Stimulated activated naive CD4-positive, alpha-beta T cell (primary cell): ENCODE measurements at regions not wholly inside any gene's neighbourhood (a gene's known extent, or its start where the extent isn't known, plus 50 kb on each side); places are given as distances from the start of the nearest gene placed in this dataset.

Experiments
- DNase-seq, 6 experiments: peaks; one replicate each; lab custom pipeline; 2025; lab: John Stamatoyannopoulos, UW

DNA sequence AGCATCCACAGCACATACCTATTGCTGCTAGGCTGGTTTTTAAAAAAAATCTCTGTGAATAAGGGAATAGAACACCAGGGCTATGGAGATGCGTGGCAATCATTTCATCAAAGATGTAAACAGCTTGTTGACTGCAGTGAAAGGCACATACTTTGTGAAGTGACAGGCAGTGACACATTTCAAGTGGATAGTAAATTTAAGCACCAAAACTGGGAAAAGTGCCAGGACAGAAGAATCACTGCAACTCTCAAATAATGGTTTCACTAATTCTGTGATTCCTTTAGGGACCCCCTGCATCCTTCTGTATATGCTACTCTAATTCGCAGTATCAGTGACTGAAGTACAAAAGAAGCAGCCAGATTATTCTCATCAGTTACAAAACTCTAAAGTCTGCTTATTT, 145.2 kb upstream of the KLF14 start:
- DNase-seq: no peak

DNA sequence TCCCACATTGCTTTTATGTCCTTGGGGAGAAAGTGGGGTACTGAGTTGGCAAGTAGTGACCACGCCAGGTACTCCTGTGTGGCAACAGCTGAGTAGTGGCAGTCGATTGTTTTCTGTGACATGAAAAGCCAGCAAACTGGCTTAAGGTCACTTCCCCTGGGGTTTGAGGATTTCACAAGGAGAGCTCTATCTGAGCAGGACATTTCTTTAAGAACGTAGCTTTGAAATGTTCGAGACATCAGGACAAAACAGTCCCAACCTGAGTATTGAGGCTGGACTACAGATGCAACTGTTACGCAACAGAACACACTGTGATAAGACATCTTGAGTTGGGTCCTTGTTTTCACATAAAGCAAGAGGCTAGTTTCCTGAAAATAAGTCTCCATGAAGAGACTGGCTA, 146.7 kb upstream of the KLF14 start:
- no peak for DNase-seq

DNA sequence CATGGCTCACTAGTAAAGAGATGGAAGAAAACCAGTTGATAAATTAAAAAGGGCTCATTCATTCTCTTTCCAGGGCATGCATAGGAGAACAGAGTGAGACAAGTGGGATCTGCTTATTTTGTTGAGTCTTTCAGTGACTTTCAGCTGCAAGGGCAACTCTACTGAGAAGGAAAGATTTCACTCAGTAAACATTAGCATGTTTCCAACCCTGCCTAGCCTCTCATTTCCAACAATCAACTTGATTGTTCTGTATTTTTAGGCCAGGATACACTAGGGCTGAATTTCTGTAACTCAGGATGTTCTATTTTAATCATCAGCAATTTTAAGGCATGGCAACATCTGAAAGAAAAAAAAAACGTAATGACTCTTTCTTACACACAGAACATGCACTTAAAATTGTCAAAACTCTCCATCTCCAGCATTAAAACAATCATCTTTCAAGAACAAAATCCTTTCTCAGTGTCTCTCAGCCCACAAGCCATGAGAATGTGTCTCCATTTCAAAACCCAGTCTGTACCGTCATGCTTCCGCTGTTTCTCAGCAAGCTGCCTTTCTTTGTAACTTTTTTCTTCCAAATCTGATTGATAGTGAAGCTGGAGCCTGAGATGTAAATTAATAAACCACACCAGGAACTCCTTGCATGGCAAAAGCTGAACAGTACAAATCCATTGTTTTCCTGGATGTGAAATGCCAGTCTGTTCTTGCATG, 147.2 kb upstream of the KLF14 start:
- no peak for DNase-seq

DNA sequence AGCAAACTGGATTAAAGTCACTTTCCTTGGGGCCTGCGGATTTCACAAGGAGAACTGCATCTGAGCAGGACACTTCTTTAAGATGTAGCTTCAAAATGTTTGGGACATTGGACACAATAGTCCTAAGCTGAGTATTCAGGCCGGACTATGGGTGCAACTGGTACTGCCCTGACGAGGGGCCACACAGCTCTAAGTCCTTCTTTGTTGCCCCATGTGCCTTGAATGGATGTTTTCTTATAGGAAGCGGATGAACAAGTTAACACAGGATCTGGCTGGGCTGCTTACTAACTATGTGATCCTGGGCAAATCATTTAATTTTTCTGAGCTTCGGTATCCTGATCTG, 147.8 kb upstream of the KLF14 start:
- DNase-seq: no peak

DNA sequence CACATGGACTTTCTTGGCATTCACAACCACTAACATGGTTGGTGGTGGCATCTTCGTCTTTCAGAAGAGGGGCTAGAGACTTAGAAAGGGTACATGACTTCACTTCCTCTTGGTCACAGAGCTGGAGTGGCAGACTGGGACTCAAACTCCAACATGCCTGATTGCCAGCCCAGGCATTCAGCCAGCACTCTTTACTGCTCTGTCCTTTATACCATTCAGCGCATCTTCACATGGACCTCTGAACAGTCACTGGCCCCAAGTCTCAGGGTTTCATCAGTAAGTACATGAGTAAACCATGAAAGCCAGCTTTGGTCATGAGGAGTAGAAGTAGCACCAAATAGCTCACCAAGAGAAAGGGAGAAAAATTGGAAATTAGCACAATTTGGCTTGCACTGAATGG, 148.4 kb upstream of the KLF14 start:
- no peak for DNase-seq

DNA sequence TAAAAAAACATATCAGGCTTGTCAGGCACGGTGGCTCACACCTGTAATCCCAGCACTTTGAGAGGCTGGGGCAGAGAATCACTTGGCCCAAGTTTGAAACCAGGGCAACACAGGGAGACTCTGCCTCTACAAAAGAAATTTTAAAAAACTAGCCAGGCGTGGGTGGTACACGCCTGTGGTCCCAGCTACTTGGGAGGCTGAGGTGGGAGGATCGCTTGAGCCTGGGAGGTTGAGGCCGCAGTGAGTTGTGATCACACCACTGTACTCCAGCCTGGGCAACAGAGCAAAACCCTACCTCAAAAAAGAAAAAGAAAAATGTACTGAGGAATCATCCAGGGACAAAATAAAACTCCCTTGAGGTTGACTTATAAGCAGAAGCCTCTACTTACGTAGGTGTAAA, 149.9 kb upstream of the KLF14 start:
- DNase-seq: no peak

DNA sequence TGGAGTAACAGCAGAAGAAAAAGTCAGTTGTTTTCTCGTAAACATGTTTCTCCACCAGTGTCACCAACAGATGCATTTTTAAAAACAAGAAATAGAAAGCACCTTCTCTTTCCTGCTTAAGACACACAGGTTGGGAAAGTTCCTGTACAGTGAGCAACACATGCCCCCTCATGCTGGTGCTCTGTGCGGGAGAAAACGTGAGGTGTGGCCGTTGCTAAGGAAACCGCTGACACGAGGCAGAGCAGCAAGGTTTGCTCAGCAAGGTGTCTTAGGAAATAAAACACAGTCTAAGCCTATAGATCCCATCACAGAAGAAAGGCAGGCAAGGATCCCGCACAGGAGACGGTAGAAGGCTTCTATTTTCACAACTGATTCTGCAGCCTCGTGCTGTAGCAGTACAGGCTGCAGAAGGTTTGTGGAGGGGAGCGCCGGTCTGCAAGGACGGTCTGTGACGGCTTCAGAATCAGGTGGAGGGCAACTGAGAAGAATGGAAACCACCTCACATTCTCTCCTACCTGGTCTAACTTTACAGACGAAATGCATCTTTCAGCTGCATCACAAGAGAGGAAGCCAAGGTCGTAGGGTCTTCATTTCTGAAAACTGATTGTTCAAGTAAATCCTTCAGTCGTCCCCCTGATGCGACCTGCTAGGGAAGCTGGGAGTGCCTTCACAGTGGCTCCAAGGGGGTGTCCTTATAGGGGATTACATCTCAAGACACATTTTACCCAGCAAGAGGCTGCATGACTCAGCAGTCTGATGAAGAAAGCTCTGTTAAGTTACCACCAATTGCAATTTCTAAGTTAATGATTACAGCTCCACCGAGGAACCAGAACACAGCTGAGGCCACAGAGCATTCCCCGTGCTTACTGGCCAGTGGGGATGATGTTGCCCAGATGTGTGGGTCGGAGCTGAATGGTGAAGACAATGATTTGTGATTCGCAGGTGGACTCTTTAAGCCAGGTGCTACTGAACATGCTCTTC, 150.7 kb upstream of the KLF14 start:
- DNase-seq: no peak

GRCh38 chr7:130886438-130887135, 152.6 kb upstream of the KLF14 start:
- DNase-seq: no peak

DNA sequence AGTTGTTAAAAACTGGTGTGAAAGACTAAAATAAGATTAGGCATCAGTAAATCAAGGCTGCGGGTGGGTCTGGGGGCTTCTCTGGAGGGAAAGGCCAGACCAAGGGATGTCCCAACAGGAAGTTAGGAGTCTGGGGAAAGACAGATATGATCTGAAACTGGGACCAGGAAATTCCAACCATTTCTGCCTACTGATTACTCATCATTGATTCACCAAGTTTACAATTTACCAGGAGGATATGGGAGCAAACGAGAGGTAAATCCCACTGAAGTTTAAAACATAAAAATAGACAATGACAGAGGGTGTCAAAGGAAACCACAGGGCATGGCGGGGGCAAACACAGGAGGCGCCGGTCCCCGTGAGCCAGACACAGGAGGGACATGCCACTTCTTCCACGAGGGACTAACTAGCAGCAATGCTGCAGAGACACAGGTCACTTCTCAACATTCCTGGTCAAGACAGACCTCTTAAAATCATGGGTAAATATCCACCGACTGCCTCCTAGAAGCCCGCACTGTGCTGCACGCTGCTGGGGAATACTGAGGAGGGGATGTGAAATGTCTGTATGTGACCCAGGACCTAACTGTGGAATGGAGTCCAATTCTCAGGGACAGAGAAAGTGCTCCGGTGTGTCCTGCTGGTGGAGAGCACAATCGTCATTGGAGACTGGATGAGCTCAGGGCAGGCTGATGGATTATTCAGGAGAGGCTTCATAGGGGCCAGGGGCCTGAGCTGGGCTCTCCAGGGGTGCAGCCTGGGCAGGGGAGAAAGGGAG, 153.4 kb upstream of the KLF14 start:
- DNase-seq: no peak

DNA sequence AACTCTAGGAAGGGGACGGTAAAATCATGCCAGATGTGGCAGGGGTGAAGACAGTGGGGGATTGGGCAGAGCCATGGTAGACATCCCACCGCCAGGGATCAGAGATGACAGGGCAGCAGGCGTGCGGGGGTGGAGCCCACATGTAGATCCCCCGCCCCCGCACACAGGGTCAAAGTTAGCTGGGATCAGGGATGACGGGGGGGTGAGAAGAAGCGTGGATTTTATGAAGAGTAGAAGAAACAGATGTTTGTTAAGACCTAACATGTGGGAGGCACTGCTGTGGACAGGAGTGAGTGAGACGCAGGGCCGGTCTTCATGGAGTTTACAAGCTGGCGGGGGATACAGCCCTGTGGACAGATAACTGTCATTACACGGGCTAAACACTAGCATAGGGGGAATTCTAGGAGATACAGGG, 154.0 kb upstream of the KLF14 start:
- DNase-seq: no peak

- DNase-seq: no peak
These were observed 154.5 kb upstream of the KLF14 start for GRCh38 chr7:130888468-130888867.

- no peak for DNase-seq
These were observed 156.4 kb upstream of the KLF14 start for GRCh38 chr7:130890176-130891020.

GRCh38 chr7:130891254-130892094, 157.5 kb upstream of the KLF14 start:
- no peak for DNase-seq

DNA sequence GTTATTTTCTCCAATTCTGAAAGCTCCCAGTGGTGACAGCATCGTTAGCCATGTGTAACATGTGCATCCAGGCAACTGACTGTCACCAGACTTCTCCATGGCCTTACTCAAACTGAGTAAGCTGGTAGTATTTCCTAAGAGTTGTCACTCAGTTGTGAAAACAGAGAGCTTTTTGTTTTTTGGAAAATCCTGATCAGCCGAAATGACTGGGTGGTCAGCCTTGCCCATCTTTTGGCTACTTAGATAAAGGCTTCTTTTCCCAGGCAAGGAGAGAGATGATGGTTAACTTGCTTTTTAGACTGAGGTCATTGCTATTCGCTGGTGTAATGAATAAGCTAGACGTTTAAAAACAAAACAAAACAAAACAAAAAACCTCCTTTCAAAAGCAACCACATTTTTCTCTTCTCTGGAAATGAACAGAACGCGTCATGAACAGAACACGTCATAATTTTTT, 159.5 kb upstream of the KLF14 start:
- DNase-seq: no peak

DNA sequence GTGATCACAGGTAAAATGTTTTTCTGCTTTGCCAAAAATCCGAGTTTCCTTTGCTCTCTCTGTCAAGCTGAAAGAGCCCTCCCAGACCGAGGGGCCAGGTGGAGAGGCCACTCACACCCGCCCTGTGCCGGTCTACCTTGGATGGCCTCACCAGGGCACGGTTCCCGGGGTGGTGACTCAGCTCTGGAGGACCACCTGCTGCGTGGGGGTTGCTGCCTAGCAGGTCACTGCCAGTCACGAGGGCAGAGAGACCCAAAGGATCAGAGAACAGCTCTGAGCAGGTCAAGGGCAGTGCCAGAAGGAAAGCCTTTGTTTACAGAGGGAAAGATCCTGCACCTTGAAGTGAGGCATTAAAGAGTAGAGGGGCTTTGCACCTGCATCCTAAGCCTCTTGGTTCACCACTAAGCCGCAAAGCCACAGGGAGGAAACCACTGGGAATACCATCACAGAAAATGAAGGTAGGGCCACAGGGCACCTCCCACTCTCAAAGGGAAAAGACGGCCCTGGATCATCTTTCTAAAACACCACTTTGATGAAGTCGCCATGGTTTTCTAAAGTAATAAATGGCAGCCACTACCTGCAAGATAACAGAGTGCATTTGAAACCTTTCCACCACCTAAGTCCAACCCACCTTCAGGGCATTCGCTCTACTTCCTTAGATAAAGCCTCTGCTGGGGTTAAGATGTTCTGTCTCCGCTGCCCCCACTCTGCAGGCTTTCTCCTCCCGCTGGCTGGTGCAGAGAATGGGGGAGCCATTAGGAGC, 160.3 kb upstream of the KLF14 start:
- no peak for DNase-seq

- DNase-seq: no peak
These were observed 161.1 kb upstream of the KLF14 start for GRCh38 chr7:130894909-130895750.

GRCh38 chr7:130896051-130896881, 162.3 kb upstream of the KLF14 start:
- DNase-seq: no peak
